Esophagus muscularis mucosa (tissue), 4 donors: ENCODE measurements at regions not wholly inside any gene's neighbourhood (a gene's known extent, or its start where the extent isn't known, plus 50 kb on each side); places are given as distances from the start of the nearest gene placed in this dataset.

Experiments
- DNase-seq: peaks from one replicate; pipeline ENCODE4 v3.0.0-alpha.2; 2017; ENCODE audit errors: extremely low spot score
- H3K27ac ChIP-seq, 4 donors: fragments of 200-600 bp; sonication (generic); replicated peaks in 1 of 4; 1 replicate in 3 of 4; 2 replicates in 1 of 4; pipeline ENCODE4 v1.5.1; 2016 to 2019; ENCODE audit warnings: mild to moderate bottlenecking in 1 of 4
- H3K27me3 ChIP-seq, 4 donors: fragments of 200-600 bp; sonication (generic); one replicate each; pipeline versions ENCODE4 v1.5.1 to v1.6.0; 2016 to 2019
- H3K36me3 ChIP-seq, 4 donors: fragments of 200-600 bp; sonication (generic); one replicate each; pipeline ENCODE4 v1.5.1; 2016 to 2019
- H3K4me1 ChIP-seq, 4 donors: fragments of 200-600 bp; sonication (generic); one replicate each; pipeline ENCODE4 v1.5.1; 2016 to 2019
- H3K4me3 ChIP-seq, 4 donors: fragments of 200-600 bp; sonication (generic); 1 replicate in 2 of 4; 2 replicates in 2 of 4; pipeline ENCODE4 v1.5.1; 2016 to 2019; ENCODE audit warnings: mild to moderate bottlenecking in 4 of 4, moderate library complexity in 1 of 4
- H3K9me3 ChIP-seq, 4 donors: fragments of 200-600 bp; sonication (generic); 1 replicate in 3 of 4; 2 replicates in 1 of 4; pipeline ENCODE4 v1.5.1; 2016 to 2019
- EP300 ChIP-seq: sonication (generic); formaldehyde crosslinking; IDR thresholded peaks from one replicate; pipeline ENCODE4 v1.6.1; 2017; ENCODE audit warnings: antibody characterized with exemption
- POLR2A ChIP-seq: fragments of 450-650 bp; IDR thresholded peaks from one replicate; pipeline ENCODE4 v1.6.1; 2017; ENCODE audit warnings: antibody characterized with exemption, moderate library complexity, mild to moderate bottlenecking, low read depth
- POLR2AphosphoS5 ChIP-seq, 2 donors: sonication (generic); formaldehyde crosslinking; IDR thresholded peaks; one replicate each; pipeline ENCODE4 v1.6.1; 2017; ENCODE audit warnings: antibody characterized with exemption in 2 of 2
- WGBS: methylation state at CpG from one replicate; pipeline ENCODE4 v1.1.5; 2018; 5-methylcytosine and 5-hydroxymethylcytosine counted together
- intact Hi-C: fragments of 100-400 bp; cut with DNase I; formaldehyde crosslinking; loops from one replicate; pipeline ENCODE4 v1.15.1; 2023
- TF ChIP-seq, protein P1 (sequence below), 3 experiments: fragments of 200-600 bp in 2 of 3; fragments of 450-650 bp in 1 of 3; sonication (generic) in 2 of 3; IDR thresholded peaks; one replicate each; pipeline ENCODE4 v1.5.1; 2017 to 2019; ENCODE audit warnings: antibody characterized with exemption in 3 of 3, mild to moderate bottlenecking in 2 of 3, moderate library complexity in 1 of 3

DNA sequence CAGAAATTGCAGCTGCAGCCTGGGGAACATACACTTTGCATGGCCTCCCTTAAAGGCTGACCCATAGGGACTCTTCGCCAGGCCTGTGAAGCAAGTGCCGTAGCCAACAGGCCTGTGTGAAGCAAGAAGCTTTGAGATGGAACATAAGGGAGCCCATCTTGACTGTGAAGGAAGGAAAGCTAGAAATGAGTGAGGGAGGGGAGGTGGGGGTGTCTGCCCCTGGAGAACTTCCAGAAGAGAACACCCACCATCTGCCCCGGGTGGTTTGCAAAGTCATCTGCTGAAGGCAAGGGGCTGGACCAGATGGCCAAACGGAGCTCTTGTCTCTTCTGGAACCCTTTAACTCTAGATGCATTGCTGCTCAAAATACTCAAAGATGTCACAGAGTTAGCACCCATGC, 103.3 kb upstream of the GRIK3 start:
- TF ChIP-seq EP300 (no peak), POLR2AphosphoS5 (IDR thresholded peaks at IDR 0.05) (no peak), POLR2A (no peak)
- TF ChIP-seq, protein P1, sequence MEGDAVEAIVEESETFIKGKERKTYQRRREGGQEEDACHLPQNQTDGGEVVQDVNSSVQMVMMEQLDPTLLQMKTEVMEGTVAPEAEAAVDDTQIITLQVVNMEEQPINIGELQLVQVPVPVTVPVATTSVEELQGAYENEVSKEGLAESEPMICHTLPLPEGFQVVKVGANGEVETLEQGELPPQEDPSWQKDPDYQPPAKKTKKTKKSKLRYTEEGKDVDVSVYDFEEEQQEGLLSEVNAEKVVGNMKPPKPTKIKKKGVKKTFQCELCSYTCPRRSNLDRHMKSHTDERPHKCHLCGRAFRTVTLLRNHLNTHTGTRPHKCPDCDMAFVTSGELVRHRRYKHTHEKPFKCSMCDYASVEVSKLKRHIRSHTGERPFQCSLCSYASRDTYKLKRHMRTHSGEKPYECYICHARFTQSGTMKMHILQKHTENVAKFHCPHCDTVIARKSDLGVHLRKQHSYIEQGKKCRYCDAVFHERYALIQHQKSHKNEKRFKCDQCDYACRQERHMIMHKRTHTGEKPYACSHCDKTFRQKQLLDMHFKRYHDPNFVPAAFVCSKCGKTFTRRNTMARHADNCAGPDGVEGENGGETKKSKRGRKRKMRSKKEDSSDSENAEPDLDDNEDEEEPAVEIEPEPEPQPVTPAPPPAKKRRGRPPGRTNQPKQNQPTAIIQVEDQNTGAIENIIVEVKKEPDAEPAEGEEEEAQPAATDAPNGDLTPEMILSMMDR (IDR thresholded peaks at IDR 0.05), result no peak
- H3K27me3 ChIP-seq, result peaks cover 0 to 33% (median 0%) of the 10 kb centered on the region in 4 donors
- H3K4me3 ChIP-seq, result no peak overlapping the region
- no peak for DNase-seq
- intact Hi-C loops, result no loop called here
- no peaks in the 10 kb centered on the region for H3K9me3 ChIP-seq
- no peaks in the 10 kb centered on the region for H3K36me3 ChIP-seq
- no peak overlapping the region for H3K27ac ChIP-seq
- no peaks in the 10 kb centered on the region for H3K4me1 ChIP-seq
- WGBS, result 88% methylated on average over 4 of the region's 4 CpGs

DNA sequence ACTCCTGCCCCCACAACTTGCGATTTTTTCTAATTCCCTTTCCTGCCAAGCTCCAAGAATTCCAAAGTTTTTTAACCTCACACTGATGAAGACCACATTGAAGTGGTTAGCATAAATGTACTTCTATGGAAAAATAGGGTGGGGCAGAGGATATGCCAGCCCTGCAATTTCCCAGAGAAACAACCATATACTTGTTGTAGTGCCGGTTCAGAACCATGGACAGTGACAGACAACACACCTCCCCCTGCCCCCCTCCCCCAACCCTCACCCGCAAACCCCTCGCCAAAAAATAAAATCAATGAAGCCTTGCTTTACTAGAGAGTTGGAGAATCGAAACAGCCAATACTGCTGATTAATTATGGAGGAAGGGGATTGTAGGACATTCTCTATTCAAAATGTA, 109.5 kb upstream of the GRIK3 start:
- DNase-seq, result peak; percentile 31
- TF ChIP-seq POLR2AphosphoS5 (IDR thresholded peaks at IDR 0.05) (no peak), EP300 (no peak), POLR2A (no peak)
- TF ChIP-seq, protein P1 (IDR thresholded peaks at IDR 0.05), result no peak
- H3K4me1 ChIP-seq, result no peaks in the 10 kb centered on the region
- no peaks in the 10 kb centered on the region for H3K9me3 ChIP-seq
- 32% methylated on average over 5 of the region's 5 CpGs for WGBS
- peaks cover 0 to 32% (median 0%) of the 10 kb centered on the region in 4 donors for H3K27me3 ChIP-seq
- H3K27ac ChIP-seq, result no peak overlapping the region
- H3K36me3 ChIP-seq, result no peaks in the 10 kb centered on the region
- intact Hi-C loops, result no loop called here
- H3K4me3 ChIP-seq, result no peak overlapping the region

DNA sequence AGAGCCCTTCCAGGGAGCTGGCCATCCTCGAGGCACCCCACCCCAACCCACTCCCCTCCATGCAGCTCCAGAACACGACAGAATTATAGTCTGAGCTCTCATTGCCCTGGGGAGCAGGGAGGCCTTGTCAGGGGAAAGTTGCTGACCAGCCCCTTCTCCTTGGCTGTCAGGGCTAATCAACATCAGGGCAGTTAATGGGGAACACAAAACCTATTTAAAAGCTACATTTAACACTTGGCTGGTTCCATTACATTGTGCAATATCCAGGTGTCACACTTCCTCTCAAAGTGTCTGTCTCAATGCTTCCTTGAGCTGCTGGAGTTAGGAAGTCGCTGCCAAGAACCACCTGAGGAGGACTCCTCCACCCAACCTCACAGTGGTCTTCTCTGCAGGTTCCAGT, 111.8 kb upstream of the GRIK3 start:
- Histone ChIP-seq H3K4me3 (no peak overlapping the region), H3K27me3 (peaks cover 0 to 37% (median 0%) of the 10 kb centered on the region in 4 donors), H3K36me3 (no peaks in the 10 kb centered on the region), H3K27ac (no peak overlapping the region), H3K4me1 (no peaks in the 10 kb centered on the region), H3K9me3 (no peaks in the 10 kb centered on the region)
- intact Hi-C loops, result no loop called here
- peak; percentile 64 for DNase-seq
- 56% methylated on average over 3 of the region's 3 CpGs for WGBS
- TF ChIP-seq, protein P1 (IDR thresholded peaks at IDR 0.05), result no peak
- TF ChIP-seq EP300, result no peak
- no peak for TF ChIP-seq POLR2AphosphoS5 (IDR thresholded peaks at IDR 0.05)
- no peak for TF ChIP-seq POLR2A

DNA sequence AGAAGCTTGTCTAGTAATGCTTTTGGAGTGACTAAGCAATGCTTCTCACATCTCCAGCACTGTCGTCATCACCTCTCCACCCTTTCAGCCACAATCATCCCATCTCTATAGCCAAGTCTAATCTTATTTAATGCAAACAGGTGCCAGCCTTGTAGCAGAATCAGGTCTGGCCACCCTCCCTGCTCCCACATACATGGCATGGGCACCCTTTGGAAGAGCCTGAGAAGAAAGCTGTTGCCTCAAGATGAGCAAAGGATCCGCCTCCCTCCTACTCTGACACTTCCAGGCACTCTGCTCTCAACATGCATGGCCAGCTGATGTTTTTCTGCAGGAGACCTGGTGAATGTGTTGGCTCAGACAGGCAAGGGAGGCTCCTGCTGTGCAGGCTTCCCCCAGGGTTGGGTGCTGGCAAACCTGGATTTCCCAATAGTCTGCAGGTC, 113.1 kb upstream of the GRIK3 start:
- peaks cover 0 to 39% (median 0%) of the 10 kb centered on the region in 4 donors for H3K27me3 ChIP-seq

More for the DNA sequence above, 113.1 kb upstream of the GRIK3 start:
- Histone ChIP-seq H3K9me3 (no peaks in the 10 kb centered on the region), H3K4me3 (no peak overlapping the region), H3K36me3 (no peaks in the 10 kb centered on the region), H3K27ac (no peak overlapping the region), H3K4me1 (no peaks in the 10 kb centered on the region)
- WGBS, result 76% methylated on average over 2 of the region's 2 CpGs
- intact Hi-C loops, result no loop called here
- TF ChIP-seq POLR2A (no peak), EP300 (no peak), POLR2AphosphoS5 (IDR thresholded peaks at IDR 0.05) (no peak)
- TF ChIP-seq, protein P1 (IDR thresholded peaks at IDR 0.05), result no peak
- DNase-seq, result peak; percentile 82
